Loucy (cell line): ENCODE measurements at regions not wholly inside any gene's neighbourhood (a gene's known extent, or its start where the extent isn't known, plus 50 kb on each side); places are given as distances from the start of the nearest gene placed in this dataset.

Experiments used
- H2AFZ ChIP-seq: fragments of 200-600 bp; sonication (generic); 2 replicates; pipeline ENCODE4 v1.6.0; 2016; ENCODE audit warnings: antibody characterized with exemption, mild to moderate bottlenecking, low read length, moderate library complexity
- H3F3A ChIP-seq: fragments of 200-600 bp; 2 replicates; pipeline ENCODE4 v1.6.0; 2016; ENCODE audit warnings: antibody characterized with exemption, low read depth, mild to moderate bottlenecking
- H3K27me3 ChIP-seq: fragments of 200-600 bp; sonication (generic); 2 replicates; pipeline ENCODE4 v1.6.1; 2014; ENCODE audit warnings: low read length, mild to moderate bottlenecking; ENCODE audit not compliant: insufficient read depth, poor library complexity, severe bottlenecking
- H3K36me3 ChIP-seq: fragments of 200-600 bp; sonication (generic); 2 replicates; pipeline ENCODE4 v1.6.1; 2016; ENCODE audit warnings: low read length; ENCODE audit not compliant: insufficient read depth
- H3K4me1 ChIP-seq: fragments of 200-600 bp; sonication (generic); 2 replicates; pipeline ENCODE4 v1.5.1; 2014; ENCODE audit warnings: low read length, mild to moderate bottlenecking; ENCODE audit not compliant: insufficient read depth, poor library complexity, severe bottlenecking
- H3K4me2 ChIP-seq: fragments of 200-600 bp; sonication (generic); 2 replicates; pipeline ENCODE4 v1.6.0; 2014; ENCODE audit warnings: antibody characterized with exemption, low read length, low read depth, mild to moderate bottlenecking; ENCODE audit not compliant: poor library complexity, severe bottlenecking
- H3K4me3 ChIP-seq: fragments of 200-600 bp; sonication (generic); 2 replicates; pipeline ENCODE4 v1.5.1; 2014; ENCODE audit warnings: low read length, mild to moderate bottlenecking, mixed read lengths; ENCODE audit not compliant: poor library complexity, severe bottlenecking
- H3K79me2 ChIP-seq: fragments of 200-600 bp; sonication (generic); 2 replicates; pipeline ENCODE4 v1.6.1; 2014; ENCODE audit warnings: low read length; ENCODE audit not compliant: insufficient read depth
- H3K9ac ChIP-seq: fragments of 200-600 bp; sonication (generic); 2 replicates; pipeline ENCODE4 v1.6.0; 2014; ENCODE audit warnings: mild to moderate bottlenecking, low read depth, low read length, moderate library complexity; ENCODE audit not compliant: poor library complexity, severe bottlenecking
- H3K9me2 ChIP-seq: fragments of 200-600 bp; sonication (generic); replicated peaks from 2 replicates; pipeline ENCODE4 v1.6.1; 2016; ENCODE audit warnings: low read depth, low read length, mixed read lengths
- H3K9me3 ChIP-seq: fragments of 200-600 bp; sonication (generic); 2 replicates; pipeline ENCODE4 v1.6.1; 2014; ENCODE audit warnings: mild to moderate bottlenecking, antibody characterized with exemption, low read length, low read depth; ENCODE audit not compliant: insufficient read depth
- H4K20me1 ChIP-seq: fragments of 200-600 bp; sonication (generic); 2 replicates; pipeline ENCODE4 v1.6.0; 2014; ENCODE audit warnings: antibody characterized with exemption, low read length, mild to moderate bottlenecking; ENCODE audit not compliant: insufficient read depth, poor library complexity, severe bottlenecking
- EZH2phosphoT487 ChIP-seq: fragments of 200-600 bp; IDR thresholded peaks from 2 replicates; pipeline ENCODE4 v1.6.1; 2018; ENCODE audit warnings: antibody characterized with exemption, mild to moderate bottlenecking, moderate library complexity, borderline replicate concordance
- TF ChIP-seq, protein P1 (sequence below): fragments of 200-600 bp; sonication (generic); conservative IDR thresholded peaks from 2 replicates; pipeline ENCODE4 v1.5.1; 2014; ENCODE audit warnings: mild to moderate bottlenecking, antibody characterized with exemption, low read length

DNA sequence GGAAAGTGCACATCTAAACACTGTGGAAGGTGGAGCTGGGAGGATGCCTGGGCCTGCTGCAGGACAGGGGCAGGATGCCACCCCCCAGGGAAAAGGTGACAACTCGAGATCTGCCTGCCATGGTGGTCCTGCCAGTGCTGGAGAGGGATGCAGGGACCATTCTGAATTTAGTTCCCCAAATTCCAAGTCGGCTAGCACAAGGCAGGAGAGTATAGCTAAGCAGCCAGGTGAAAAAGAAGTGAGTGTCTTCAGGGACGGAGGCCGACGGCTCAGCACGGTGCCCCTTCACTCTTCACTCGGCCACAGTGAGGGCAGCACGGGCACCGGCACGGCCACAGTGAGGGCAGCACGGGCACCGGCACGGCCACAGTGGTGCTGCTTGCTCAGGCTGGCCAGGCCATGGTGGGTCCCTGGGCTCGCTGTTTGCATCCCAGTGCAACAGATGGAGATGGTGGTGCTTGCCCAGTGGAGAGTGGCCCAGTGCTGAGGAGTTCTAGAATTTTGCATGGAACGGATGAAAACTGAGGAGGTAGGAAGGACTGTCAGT is 161.3 kb upstream of the SHH start:
- Histone ChIP-seq H3K4me2 (no peak overlapping the region), H3K27me3 (no peaks in the 10 kb centered on the region)

DNA sequence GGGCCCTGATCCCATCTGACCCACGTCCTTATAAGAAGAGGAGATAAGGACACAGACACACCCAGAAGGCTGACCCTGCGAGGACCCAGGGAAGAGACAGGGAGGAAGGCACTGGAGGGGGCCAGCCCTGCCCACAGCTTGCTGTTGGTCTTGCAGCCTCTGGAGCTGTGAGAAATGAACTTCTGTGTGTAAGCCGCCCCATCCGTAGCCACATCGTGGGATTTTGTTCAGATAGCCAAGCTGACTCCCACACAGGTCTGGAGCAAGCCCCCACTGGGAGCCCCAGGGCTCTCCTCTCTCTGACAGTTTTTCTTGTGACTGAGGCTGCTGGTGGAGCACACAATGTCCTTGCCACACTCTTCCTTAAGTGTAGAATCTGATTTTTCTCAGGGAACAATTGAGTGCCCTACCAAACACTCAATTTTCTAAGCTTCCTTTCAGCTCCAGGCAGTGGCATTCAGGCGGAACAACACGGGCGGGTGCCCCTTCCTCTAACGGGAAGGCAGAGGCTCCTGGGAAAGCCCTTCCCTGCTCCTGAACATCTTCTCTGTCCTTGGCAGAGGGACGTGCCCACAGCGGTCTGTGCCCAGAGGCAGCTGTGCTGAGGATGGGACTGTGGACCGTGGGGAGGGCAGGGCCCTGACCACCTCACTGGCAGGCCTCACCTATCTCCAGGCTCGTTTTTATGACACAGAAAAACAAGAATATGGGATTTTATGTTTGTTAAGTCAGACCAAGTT is 160.6 kb upstream of the SHH start:
- Histone ChIP-seq H2AFZ (no peak overlapping the region), H3F3A (no peaks in the 10 kb centered on the region), H3K9me2 (no peaks in the 10 kb centered on the region), H3K4me2 (no peak overlapping the region), H3K36me3 (no peaks in the 10 kb centered on the region), H4K20me1 (no peaks in the 10 kb centered on the region), H3K4me1 (no peaks in the 10 kb centered on the region), H3K79me2 (no peaks in the 10 kb centered on the region), H3K9me3 (no peaks in the 10 kb centered on the region; the same call in 1 of the 2 replicates), H3K9ac (no peak overlapping the region), H3K27me3 (no peaks in the 10 kb centered on the region), H3K4me3 (no peak overlapping the region)
- no peak for TF ChIP-seq EZH2phosphoT487
- TF ChIP-seq, protein P1, sequence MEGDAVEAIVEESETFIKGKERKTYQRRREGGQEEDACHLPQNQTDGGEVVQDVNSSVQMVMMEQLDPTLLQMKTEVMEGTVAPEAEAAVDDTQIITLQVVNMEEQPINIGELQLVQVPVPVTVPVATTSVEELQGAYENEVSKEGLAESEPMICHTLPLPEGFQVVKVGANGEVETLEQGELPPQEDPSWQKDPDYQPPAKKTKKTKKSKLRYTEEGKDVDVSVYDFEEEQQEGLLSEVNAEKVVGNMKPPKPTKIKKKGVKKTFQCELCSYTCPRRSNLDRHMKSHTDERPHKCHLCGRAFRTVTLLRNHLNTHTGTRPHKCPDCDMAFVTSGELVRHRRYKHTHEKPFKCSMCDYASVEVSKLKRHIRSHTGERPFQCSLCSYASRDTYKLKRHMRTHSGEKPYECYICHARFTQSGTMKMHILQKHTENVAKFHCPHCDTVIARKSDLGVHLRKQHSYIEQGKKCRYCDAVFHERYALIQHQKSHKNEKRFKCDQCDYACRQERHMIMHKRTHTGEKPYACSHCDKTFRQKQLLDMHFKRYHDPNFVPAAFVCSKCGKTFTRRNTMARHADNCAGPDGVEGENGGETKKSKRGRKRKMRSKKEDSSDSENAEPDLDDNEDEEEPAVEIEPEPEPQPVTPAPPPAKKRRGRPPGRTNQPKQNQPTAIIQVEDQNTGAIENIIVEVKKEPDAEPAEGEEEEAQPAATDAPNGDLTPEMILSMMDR = no peak

More for the DNA sequence above, 161.3 kb upstream of the SHH start:
- Histone ChIP-seq H2AFZ (no peak overlapping the region), H3K9me2 (no peaks in the 10 kb centered on the region), H3K4me3 (no peak overlapping the region), H3K9me3 (no peaks in the 10 kb centered on the region; the same call in 1 of the 2 replicates), H3K79me2 (no peaks in the 10 kb centered on the region), H3K9ac (no peak overlapping the region), H3K36me3 (no peaks in the 10 kb centered on the region), H3F3A (no peaks in the 10 kb centered on the region), H4K20me1 (no peaks in the 10 kb centered on the region), H3K4me1 (no peaks in the 10 kb centered on the region)
- TF ChIP-seq, protein P1 = no peak
- no peak for TF ChIP-seq EZH2phosphoT487

- Histone ChIP-seq H3K9me3 (no peaks in the 10 kb centered on the region; the same call in 1 of the 2 replicates), H3K4me3 (no peak overlapping the region), H3K9ac (no peak overlapping the region), H3K4me2 (no peak overlapping the region), H3K79me2 (no peaks in the 10 kb centered on the region), H2AFZ (no peak overlapping the region), H3K9me2 (no peaks in the 10 kb centered on the region), H3K36me3 (no peaks in the 10 kb centered on the region), H3K4me1 (no peaks in the 10 kb centered on the region), H3K27me3 (no peaks in the 10 kb centered on the region), H4K20me1 (no peaks in the 10 kb centered on the region), H3F3A (no peaks in the 10 kb centered on the region)
- TF ChIP-seq, protein P1 = no peak
- no peak for TF ChIP-seq EZH2phosphoT487
Measured at GRCh38 chr7:155972247-155972646, 160.0 kb upstream of the SHH start.
